ENCODE measurements at regions not wholly inside any gene's neighbourhood (a gene's known extent, or its start where the extent isn't known, plus 50 kb on each side); places are given as distances from the start of the nearest gene placed in this dataset.

GRCh38 chr5:145375521-145375920 is 459.6 kb downstream of the PRELID2 start:
- TF ChIP-seq REST (IDR thresholded peaks at IDR 0.05; ENCODE audit: unreplicated experiment), result no peak
- no peak for TF ChIP-seq POLR2AphosphoS5 (IDR thresholded peaks at IDR 0.05; ENCODE audit: low read depth)
- TF ChIP-seq CTCF (conservative IDR thresholded peaks at IDR 0.05; ENCODE audit: low read depth in 2 of 2), result no peak
- no peak for TF ChIP-seq EZH2 (IDR thresholded peaks at IDR 0.05; ENCODE audit: low read depth, unreplicated experiment)

Data from GM23338 (cell line).